K562 (cell line): ENCODE measurements at regions not wholly inside any gene's neighbourhood (a gene's known extent, or its start where the extent isn't known, plus 50 kb on each side); places are given as distances from the start of the nearest gene placed in this dataset.

Source experiments
- ATAC-seq: fragments of 200-7000 bp; cut with Tn5 transposase; 3 replicates; pipeline ENCODE4 v1.9.1; 2020; ENCODE audit warnings: moderate library complexity
- BruUV-seq: library from RNA; stranded (reverse); fragments of 400-500 nt; replicated peaks from 2 replicates; lab custom pipeline; 2021; lab: Mats Ljungman, UMichigan
- CTCF ChIA-PET: fragments of 300-600 bp; formaldehyde crosslinking; extraction: SDS; loops from one replicate; lab custom pipeline; 2021; ENCODE audit warnings: low intra/inter-chr PET ratio; lab: Yijun Ruan, JAX
- POLR2A ChIA-PET: fragments of 300-600, 350-650 bp; sonication (Branson Sonifier 250); formaldehyde crosslinking; extraction: SDS; loops from one replicate; lab custom pipeline; 2021; ENCODE audit warnings: antibody characterized with exemption, inconsistent platforms; lab: Yijun Ruan, JAX
- DNase-seq, 4 experiments: peaks; one replicate each; pipeline versions ENCODE4 v3.0.0 to v3.0.0-alpha.2; 2011 to 2018; ENCODE audit warnings: low spot score in 3 of 4, mixed read lengths in 3 of 4; ENCODE audit errors: extremely low read depth in 1 of 4
- FAIRE-seq: peaks from 2 replicates; lab custom pipeline; 2011; peaks lifted over from hg19 to GRCh38; lab: Jason Lieb, UNC
- H2AFZ ChIP-seq: 2 replicates; pipeline ENCODE4 v1.6.0; 2011; ENCODE audit warnings: low read depth, low read length, control low read depth, inconsistent platforms
- H3K27ac ChIP-seq: fragments of 200-600 bp; 3 replicates; pipeline ENCODE4 v1.8.0; 2011; ENCODE audit warnings: low read depth, mild to moderate bottlenecking, control low read depth, inconsistent platforms, low read length, moderate library complexity, mixed read lengths; ENCODE audit errors: extremely low read depth
- H3K27me3 ChIP-seq, 2 experiments: fragments of 300-600 bp in 1 of 2; 2 replicates in 1 of 2; 3 replicates in 1 of 2; pipeline versions ENCODE4 v1.6.0 to v1.8.0; 2011; ENCODE audit warnings: inconsistent platforms in 2 of 2, low read length in 2 of 2, mild to moderate bottlenecking in 1 of 2, mixed read lengths in 1 of 2, moderate library complexity in 1 of 2; ENCODE audit not compliant: control insufficient read depth in 2 of 2, insufficient read depth in 2 of 2
- H3K36me3 ChIP-seq: fragments of 300-600 bp; 3 replicates; pipeline ENCODE4 v1.8.0; 2011; ENCODE audit warnings: mild to moderate bottlenecking, low read length, inconsistent platforms; ENCODE audit not compliant: control insufficient read depth, insufficient read depth
- H3K4me1 ChIP-seq, 2 experiments: fragments of 200-600 bp in 1 of 2; replicated peaks in 1 of 2; 2 replicates in 1 of 2; 3 replicates in 1 of 2; pipeline versions ENCODE4 v1.5.1 to v1.8.0; 2011; ENCODE audit warnings: inconsistent platforms in 2 of 2, low read length in 2 of 2, mild to moderate bottlenecking in 1 of 2, mixed read lengths in 1 of 2, moderate library complexity in 1 of 2; ENCODE audit not compliant: control insufficient read depth in 2 of 2, insufficient read depth in 2 of 2
- H3K4me2 ChIP-seq: 2 replicates; pipeline ENCODE4 v1.6.1; 2011; ENCODE audit warnings: low read length, control low read depth, inconsistent platforms, mixed read lengths; ENCODE audit not compliant: insufficient read depth
- H3K4me3 ChIP-seq: fragments of 200-600 bp; sonication (generic), shearing (Covaris generic); 2 replicates; pipeline ENCODE4 v1.5.1; 2016; ENCODE audit warnings: control low read depth, inconsistent platforms
- H3K79me2 ChIP-seq: fragments of 200-600 bp; 3 replicates; pipeline ENCODE4 v1.8.0; 2011; ENCODE audit warnings: low read length, inconsistent platforms; ENCODE audit not compliant: control insufficient read depth, insufficient read depth
- H3K9ac ChIP-seq, 2 experiments: 2 replicates each; pipeline versions ENCODE4 v1.6.0 to v1.6.1; 2011; ENCODE audit warnings: low read depth in 2 of 2, low read length in 2 of 2, control low read depth in 1 of 2, inconsistent platforms in 1 of 2, mild to moderate bottlenecking in 1 of 2, mixed read lengths in 1 of 2; ENCODE audit not compliant: insufficient read depth in 1 of 2
- H3K9me1 ChIP-seq: one replicate; pipeline ENCODE4 v1.6.0; 2011; ENCODE audit warnings: inconsistent platforms, mild to moderate bottlenecking, low read length, moderate library complexity; ENCODE audit not compliant: control insufficient read depth, insufficient read depth
- H3K9me3 ChIP-seq: replicated peaks from 2 replicates; pipeline ENCODE4 v1.5.1; 2011; ENCODE audit warnings: low read depth, low read length, inconsistent platforms; ENCODE audit not compliant: control insufficient read depth, insufficient read depth
- H4K20me1 ChIP-seq: replicated peaks from 2 replicates; pipeline ENCODE4 v1.6.1; 2011; ENCODE audit warnings: low read length, inconsistent platforms, mixed read lengths; ENCODE audit not compliant: control insufficient read depth, insufficient read depth
- BCL6 ChIP-seq: fragments of 250-450 bp; sonication (Bioruptor Pico); IDR thresholded peaks from 2 replicates; pipeline ENCODE4 v1.4.0; 2020
- CTCFL ChIP-seq: IDR thresholded peaks from 2 replicates; pipeline ENCODE4 v1.6.1; 2011; ENCODE audit warnings: borderline replicate concordance, low read depth, mild to moderate bottlenecking, moderate library complexity, low read length; ENCODE audit not compliant: insufficient read depth, poor library complexity, severe bottlenecking
- EP300 ChIP-seq: IDR thresholded peaks from 2 replicates; pipeline ENCODE4 v1.6.1; 2012; ENCODE audit warnings: low read length, improper control_type of control experiment
- LCOR ChIP-seq: sonication (generic); formaldehyde crosslinking; IDR thresholded peaks from 2 replicates; pipeline ENCODE4 v1.8.0; 2022; ENCODE audit warnings: mild to moderate bottlenecking, missing genetic modification reagents
- NFIX ChIP-seq: fragments of 250-450 bp; sonication (Bioruptor Pico); IDR thresholded peaks from 2 replicates; pipeline ENCODE4 v1.4.0; 2020; ENCODE audit warnings: low read depth, mild to moderate bottlenecking, moderate library complexity
- NR2C1 ChIP-seq, 2 experiments: fragments of 450-650 bp; IDR thresholded peaks; 2 replicates each; pipeline ENCODE4 v1.6.1; 2017; ENCODE audit warnings: mild to moderate bottlenecking in 2 of 2, antibody characterized with exemption in 1 of 2, inconsistent platforms in 1 of 2, missing compliant biosample characterization in 1 of 2, missing genetic modification characterization in 1 of 2
- RBM14 ChIP-seq: fragments of 200-400 bp; formaldehyde crosslinking; IDR thresholded peaks from 2 replicates; pipeline ENCODE4 v1.6.1; 2018; ENCODE audit warnings: low read depth, mild to moderate bottlenecking, low read length, moderate library complexity, borderline replicate concordance; ENCODE audit not compliant: insufficient read depth
- SNIP1 ChIP-seq: fragments of 450-650 bp; IDR thresholded peaks from 2 replicates; pipeline ENCODE4 v1.7.1; 2017; ENCODE audit warnings: low read depth, mild to moderate bottlenecking
- ZNF431 ChIP-seq: sonication (generic); formaldehyde crosslinking; IDR thresholded peaks from 2 replicates; pipeline ENCODE4 v1.8.0; 2022; ENCODE audit warnings: mild to moderate bottlenecking, missing genetic modification reagents
- ZNF639 ChIP-seq, 2 experiments: fragments of 200-800 bp in 1 of 2; sonication (Bioruptor generic) in 1 of 2; sonication (generic) in 1 of 2; formaldehyde crosslinking in 1 of 2; IDR thresholded peaks in 1 of 2; conservative IDR thresholded peaks in 1 of 2; 2 replicates each; pipeline versions ENCODE4 v1.5.0 to v1.6.1; 2016 to 2020; ENCODE audit warnings: missing compliant biosample characterization in 1 of 2, missing genetic modification characterization in 1 of 2, missing genetic modification reagents in 1 of 2
- WGBS: fragments of 100-300 bp; shearing (Covaris generic); methylation state at CpG from one replicate; pipeline ENCODE4 v1.1.6; 2016; ENCODE audit warnings: low coverage, mixed read lengths; ENCODE audit not compliant: insufficient coverage; ENCODE audit errors: missing lambda C conversion rate; 5-methylcytosine and 5-hydroxymethylcytosine counted together
- in situ Hi-C: fragments of 300-500 bp; cut with MboI; formaldehyde crosslinking; loops from 4 replicates; pipeline ENCODE4 v1.15.0; 2018; ENCODE audit warnings: inconsistent platforms, mixed read lengths
- intact Hi-C: fragments of 100-400 bp; cut with micrococcal nuclease; formaldehyde crosslinking; loops from 2 replicates; pipeline ENCODE4 v1.14.2; 2022
- TF ChIP-seq, protein P1 (sequence below), 2 experiments: IDR thresholded peaks; 2 replicates each; pipeline ENCODE4 v1.6.1; 2012; ENCODE audit warnings: improper control_type of control experiment in 2 of 2, low read depth in 2 of 2, low read length in 2 of 2, borderline replicate concordance in 1 of 2
- TF ChIP-seq, protein P2 (sequence below): sonication (generic); formaldehyde crosslinking; IDR thresholded peaks from 2 replicates; pipeline ENCODE4 v1.8.1; 2023; ENCODE audit warnings: mild to moderate bottlenecking, missing genetic modification reagents

DNA sequence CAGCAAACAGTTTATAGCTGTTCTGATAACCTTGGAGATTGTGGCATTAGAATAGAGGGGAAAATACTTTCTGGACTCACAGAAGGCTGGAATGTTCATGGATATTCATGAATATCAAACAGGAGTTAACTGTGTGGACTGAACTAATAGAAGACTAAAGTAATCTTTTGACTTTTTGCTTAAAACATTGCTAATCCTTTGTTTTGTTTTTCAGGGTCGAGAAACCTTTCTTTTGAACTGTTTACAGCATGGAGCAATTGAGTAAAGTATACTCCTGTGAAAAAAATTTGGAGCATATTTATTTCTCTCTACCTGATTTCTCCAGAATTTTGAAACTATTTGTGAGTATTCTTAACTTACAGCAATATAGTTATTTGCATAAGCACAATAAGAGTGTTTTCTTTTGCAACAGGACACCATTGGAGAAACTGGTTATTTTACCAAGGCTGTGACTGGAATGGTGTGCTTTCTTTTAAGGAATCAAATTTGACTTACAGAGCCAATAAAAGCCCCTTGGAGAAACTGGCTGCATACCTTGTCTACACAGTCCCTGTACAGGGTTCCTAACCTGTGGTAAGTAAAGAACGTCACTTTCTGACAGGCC, 821.6 kb downstream of the TBC1D22A start:
- Histone ChIP-seq H3K9me3 (no peaks in the 10 kb centered on the region), H3K27ac (no peak overlapping the region), H3K9ac (no peak overlapping the region), H3K9me1 (no peaks in the 10 kb centered on the region), H3K4me2 (no peak overlapping the region), H3K27me3 (peaks cover 0 to 8% of the 10 kb centered on the region in 2 experiments; a peak in 1 of 5 replicates), H3K4me3 (no peak overlapping the region), H3K79me2 (no peaks in the 10 kb centered on the region), H3K36me3 (no peaks in the 10 kb centered on the region), H2AFZ (no peak overlapping the region), H4K20me1 (no peaks in the 10 kb centered on the region; the same call in 1 of the 2 replicates), H3K4me1 (no peaks in the 10 kb centered on the region)
- ChIA-PET CTCF (no interaction called here), POLR2A (no interaction called here)
- no TSS peak for BruUV-seq
- DNase-seq (no peak), FAIRE-seq (no peak), ATAC-seq (no peak)
- WGBS, result 0% methylated on average over 2 of the region's 2 CpGs
- intact Hi-C loops (no loop called here), in situ Hi-C loops (loop anchor here (25.0 kb wide), 1 partner anchor 903 kb away; a partner anchor contains a TSS)
- TF ChIP-seq SNIP1 (no peak), ZNF431 (CRISPR knock-in tag) (no peak), CTCFL (no peak), LCOR (CRISPR knock-in tag) (no peak), ZNF639 (CRISPR knock-in tag; conservative IDR thresholded peaks at IDR 0.05 in 1 of 2, IDR thresholded peaks at IDR 0.05 in 1 of 2) (no peak), NFIX (CRISPR knock-in tag) (no peak), RBM14 (no peak), NR2C1 (IDR thresholded peaks at IDR 0.05) (no peak), NR2C1 (tag; IDR thresholded peaks at IDR 0.05) (no peak), BCL6 (no peak), EP300 (no peak)
- TF ChIP-seq, protein P1, sequence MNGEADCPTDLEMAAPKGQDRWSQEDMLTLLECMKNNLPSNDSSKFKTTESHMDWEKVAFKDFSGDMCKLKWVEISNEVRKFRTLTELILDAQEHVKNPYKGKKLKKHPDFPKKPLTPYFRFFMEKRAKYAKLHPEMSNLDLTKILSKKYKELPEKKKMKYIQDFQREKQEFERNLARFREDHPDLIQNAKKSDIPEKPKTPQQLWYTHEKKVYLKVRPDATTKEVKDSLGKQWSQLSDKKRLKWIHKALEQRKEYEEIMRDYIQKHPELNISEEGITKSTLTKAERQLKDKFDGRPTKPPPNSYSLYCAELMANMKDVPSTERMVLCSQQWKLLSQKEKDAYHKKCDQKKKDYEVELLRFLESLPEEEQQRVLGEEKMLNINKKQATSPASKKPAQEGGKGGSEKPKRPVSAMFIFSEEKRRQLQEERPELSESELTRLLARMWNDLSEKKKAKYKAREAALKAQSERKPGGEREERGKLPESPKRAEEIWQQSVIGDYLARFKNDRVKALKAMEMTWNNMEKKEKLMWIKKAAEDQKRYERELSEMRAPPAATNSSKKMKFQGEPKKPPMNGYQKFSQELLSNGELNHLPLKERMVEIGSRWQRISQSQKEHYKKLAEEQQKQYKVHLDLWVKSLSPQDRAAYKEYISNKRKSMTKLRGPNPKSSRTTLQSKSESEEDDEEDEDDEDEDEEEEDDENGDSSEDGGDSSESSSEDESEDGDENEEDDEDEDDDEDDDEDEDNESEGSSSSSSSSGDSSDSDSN (IDR thresholded peaks at IDR 0.05; ENCODE audit: borderline replicate concordance in 1 of 2, low read depth in 2 of 2, low read length in 2 of 2), result no peak
- TF ChIP-seq, protein P2, sequence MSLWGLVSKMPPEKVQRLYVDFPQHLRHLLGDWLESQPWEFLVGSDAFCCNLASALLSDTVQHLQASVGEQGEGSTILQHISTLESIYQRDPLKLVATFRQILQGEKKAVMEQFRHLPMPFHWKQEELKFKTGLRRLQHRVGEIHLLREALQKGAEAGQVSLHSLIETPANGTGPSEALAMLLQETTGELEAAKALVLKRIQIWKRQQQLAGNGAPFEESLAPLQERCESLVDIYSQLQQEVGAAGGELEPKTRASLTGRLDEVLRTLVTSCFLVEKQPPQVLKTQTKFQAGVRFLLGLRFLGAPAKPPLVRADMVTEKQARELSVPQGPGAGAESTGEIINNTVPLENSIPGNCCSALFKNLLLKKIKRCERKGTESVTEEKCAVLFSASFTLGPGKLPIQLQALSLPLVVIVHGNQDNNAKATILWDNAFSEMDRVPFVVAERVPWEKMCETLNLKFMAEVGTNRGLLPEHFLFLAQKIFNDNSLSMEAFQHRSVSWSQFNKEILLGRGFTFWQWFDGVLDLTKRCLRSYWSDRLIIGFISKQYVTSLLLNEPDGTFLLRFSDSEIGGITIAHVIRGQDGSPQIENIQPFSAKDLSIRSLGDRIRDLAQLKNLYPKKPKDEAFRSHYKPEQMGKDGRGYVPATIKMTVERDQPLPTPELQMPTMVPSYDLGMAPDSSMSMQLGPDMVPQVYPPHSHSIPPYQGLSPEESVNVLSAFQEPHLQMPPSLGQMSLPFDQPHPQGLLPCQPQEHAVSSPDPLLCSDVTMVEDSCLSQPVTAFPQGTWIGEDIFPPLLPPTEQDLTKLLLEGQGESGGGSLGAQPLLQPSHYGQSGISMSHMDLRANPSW (CRISPR knock-in tag), result no peak
